Gastroesophageal sphincter (tissue), 3 donors: ENCODE measurements at regions not wholly inside any gene's neighbourhood (a gene's known extent, or its start where the extent isn't known, plus 50 kb on each side); places are given as distances from the start of the nearest gene placed in this dataset.

Experiments
- CTCF ChIP-seq, 4 experiments: fragments of 200-600 bp in 2 of 4; fragments of 450-650 bp in 2 of 4; sonication (generic) in 1 of 4; IDR thresholded peaks; one replicate each; pipeline ENCODE4 v1.5.1; 2017 to 2019; ENCODE audit warnings: antibody characterized with exemption in 4 of 4, mild to moderate bottlenecking in 2 of 4, moderate library complexity in 2 of 4
- POLR2A ChIP-seq, 2 donors: fragments of 450-650 bp; IDR thresholded peaks; one replicate each; pipeline ENCODE4 v1.6.1; 2017; ENCODE audit warnings: antibody characterized with exemption in 2 of 2, mild to moderate bottlenecking in 2 of 2, moderate library complexity in 1 of 2
- POLR2AphosphoS5 ChIP-seq: sonication (generic); formaldehyde crosslinking; IDR thresholded peaks from one replicate; pipeline ENCODE4 v1.6.1; 2017; ENCODE audit warnings: antibody characterized with exemption

GRCh38 chr16:16937576-16937975 lies 533.2 kb downstream of the XYLT1 start:
- TF ChIP-seq CTCF (IDR thresholded peaks at IDR 0.05) (no peak), POLR2A (IDR thresholded peaks at IDR 0.05) (no peak), POLR2AphosphoS5 (no peak)
